GF-D8 (cell line): ENCODE measurements at regions not wholly inside any gene's neighbourhood (a gene's known extent, or its start where the extent isn't known, plus 50 kb on each side); places are given as distances from the start of the nearest gene placed in this dataset.
"Not testable (repeated sequence)": the region's sequence is repeated elsewhere in the genome, so short reads cannot be mapped to it uniquely, and the experiment has no call there.

Experiments
- DNase-seq: peaks from one replicate; lab custom pipeline; 2025; lab: John Stamatoyannopoulos, UW

DNA sequence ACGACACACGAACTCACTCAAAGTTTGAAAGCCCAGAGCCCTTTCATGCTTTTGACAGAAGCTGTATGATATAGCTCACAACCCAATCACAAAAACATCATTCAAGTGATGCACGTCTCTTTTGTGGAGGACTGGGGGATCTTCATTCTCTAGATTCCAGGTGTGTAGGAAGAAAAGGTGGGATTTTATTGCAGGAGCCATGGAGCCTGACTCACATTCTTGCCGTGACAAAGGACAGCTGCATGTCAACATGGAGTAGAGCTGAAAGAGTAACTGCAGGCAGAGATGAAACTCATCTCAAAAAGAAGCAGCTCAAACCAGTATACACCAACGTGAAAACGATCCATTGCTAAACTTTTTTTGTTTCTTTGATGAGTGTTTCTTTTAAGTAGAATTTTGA is 50.9 kb upstream of the PDE1A start:
- DNase-seq: no peak

DNA sequence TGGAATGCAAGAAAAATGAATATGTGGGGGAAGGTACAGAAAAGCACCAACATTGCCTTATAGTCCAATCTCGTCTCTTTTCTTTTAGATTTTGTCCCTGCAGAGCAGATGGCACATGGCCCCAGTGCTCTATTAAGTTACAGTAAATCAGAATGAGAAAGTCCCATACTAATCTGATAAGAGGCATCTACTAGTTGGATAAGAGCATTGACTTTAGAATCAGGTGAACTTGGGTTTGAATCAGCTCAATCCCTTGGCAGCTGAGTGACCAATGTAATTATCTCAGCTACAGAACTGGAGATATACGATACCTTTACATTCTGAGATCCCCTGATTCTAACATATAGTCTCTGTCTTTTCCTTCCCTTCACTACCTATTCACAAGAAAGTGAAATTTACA is 54.8 kb upstream of the PDE1A start:
- DNase-seq: no peak

DNA sequence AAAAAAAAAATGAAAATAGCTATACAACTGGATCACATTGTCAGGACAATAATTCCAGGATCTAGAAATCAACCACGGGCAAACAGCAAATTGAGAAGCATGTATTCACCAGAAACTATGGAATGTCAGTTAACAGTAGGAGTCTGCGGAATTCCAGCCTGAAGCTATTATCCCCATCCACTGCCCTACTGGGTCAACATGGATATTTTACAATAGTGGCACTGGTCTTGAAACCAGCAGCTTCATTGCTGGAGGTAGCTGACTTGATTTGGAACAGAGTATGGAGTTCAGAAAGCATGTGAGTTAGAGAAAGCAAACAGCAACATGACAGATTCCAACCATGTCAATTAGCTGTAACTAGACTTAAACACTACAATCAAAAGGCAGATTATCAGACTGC is 55.7 kb upstream of the PDE1A start:
- DNase-seq: no peak

DNA sequence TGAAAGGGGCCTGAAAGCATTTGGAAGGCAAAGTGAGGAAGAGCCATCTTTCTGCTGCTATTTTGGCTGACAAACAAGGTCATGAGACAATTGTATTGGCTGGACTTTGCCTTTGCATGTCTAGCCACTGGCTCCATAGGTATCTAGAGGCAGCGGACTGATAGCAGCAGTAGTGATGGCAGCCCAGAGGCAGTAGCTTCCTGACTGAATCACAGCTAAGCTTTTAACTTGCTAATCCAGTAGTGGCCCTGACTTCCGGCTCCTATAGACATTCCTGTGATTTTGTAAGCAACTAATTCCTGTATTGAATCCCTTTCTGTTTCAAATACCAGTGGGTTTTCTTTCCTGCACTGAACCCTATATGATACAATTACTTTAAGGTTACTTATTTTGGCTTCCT is 69.8 kb upstream of the PDE1A start:
- no peak for DNase-seq

DNA sequence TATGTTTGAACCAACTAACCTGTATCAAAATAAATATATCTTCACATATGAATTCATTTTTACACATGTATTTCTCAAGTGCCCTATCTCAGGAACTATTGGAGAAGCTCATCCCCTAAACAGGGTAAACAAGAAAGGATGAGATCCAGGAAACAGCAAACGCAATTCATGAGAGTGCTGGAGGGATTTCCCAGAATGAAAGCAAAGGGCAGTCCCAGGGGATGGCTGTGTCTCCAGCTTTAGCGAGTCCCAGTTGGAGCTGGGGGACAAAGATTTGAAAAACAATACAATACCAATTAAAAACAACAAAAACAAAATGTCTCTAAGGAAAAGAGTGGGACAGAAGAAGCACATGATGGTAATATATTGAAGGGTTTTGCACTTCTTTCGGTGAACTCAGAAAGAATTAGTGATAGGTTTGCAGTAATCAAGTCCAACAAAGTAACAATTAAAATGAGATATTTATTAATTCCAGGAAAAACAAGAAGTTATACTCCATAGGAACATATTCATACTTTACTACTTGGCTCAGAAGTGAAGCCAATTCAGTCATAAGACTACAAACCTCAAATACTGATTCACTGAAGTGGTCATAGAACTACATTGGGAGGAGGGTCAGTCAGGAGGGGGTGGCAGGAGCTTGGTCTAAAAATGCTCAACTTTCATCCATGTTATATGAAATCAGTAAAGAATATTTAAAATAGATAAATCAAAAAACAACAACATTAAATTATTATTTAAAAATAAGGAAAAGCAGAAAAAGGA is 73.1 kb upstream of the PDE1A start:
- no peak for DNase-seq

DNA sequence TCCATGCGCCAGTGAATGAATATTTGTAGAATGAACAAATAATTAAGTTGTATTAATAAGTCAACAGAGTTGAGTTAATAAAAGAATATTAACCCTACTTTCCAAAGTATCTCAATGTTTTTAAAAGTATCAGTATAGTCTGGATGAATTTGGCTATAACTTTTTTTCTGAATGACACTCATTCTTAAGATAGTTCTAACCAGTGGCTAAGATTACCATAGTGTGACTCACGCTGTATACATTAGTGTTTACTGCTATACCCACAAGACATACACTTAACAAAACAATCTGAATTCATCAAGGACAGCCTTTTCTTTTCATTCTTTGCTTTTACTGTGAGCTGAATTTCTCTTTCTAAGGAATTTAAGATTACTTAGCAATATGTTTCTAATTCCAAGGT is 77.0 kb upstream of the PDE1A start:
- DNase-seq: no peak

DNA sequence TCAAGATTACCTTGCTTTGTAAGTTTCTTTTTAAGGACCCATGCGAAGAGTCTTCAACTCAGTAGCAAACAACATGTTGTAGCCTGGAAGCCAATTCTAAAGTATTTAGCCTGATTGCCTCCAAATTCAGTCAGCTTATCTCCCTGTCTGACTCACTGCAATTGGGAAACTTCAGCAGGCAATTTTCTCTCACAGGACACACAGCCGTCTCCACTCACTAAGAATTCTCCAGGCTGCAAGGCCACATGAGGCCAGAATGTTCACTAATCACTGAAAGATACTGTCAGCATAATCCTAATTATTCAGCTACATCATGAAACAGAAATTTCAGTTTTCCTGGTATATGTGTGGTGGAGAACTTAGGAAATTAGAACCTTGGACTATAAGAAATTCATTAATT is 78.1 kb upstream of the PDE1A start:
- no peak for DNase-seq

DNA sequence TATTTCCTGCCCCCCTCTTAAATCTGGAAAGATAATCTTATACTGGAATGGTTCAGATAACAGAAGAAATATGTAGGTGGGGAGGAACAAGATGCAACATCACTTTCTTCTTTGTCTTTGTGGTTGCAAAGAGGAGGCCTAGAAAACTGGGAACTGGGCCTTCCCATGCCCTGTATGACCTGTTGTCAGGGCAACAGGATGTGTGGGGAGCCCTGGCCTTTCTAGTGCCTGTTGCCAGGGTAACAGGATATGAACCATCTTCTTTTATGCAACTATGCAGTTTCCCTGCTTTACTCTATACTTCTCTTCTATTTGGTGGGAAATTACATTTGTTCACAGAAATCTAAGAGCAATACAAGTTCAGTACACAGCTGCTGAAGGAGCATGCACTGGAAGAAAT is 79.8 kb upstream of the PDE1A start:
- no peak for DNase-seq

DNA sequence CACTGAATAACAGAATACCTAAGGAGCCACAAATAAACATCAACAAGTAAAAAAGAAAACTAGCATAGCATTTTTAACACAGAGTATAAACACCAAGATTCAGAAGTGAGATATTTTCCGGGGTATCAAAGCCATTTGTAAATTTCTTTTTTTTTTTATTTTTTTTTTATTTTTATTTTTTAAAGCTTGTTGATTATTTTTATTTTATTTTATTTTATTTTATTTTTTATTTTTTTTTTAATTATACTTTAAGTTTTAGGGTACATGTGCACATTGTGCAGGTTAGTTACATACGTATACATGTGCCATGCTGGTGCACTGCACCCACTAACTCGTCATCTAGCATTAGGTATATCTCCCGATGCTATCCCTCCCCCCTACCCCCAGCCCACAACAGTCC is 81.7 kb upstream of the PDE1A start:
- DNase-seq: not testable (repeated sequence)

DNA sequence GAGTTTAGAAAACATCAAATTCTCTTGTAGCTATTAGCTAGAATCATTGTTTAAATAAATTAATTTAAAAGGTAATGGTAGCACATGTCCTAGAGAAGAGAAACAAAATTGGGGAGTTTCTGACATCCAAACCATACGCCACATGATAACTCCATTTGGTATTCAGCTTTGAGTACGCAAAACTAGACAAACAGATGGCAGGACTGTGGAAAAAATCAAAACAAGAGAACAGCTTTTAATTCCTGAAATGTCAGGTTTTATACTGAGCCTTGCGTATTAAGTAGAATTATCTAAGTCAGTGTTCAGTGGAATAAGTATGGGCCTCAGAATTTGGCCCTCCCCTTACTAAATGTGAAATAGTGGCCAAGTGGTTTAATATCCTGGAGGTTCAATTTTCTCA is 82.4 kb upstream of the PDE1A start:
- DNase-seq: no peak

DNA sequence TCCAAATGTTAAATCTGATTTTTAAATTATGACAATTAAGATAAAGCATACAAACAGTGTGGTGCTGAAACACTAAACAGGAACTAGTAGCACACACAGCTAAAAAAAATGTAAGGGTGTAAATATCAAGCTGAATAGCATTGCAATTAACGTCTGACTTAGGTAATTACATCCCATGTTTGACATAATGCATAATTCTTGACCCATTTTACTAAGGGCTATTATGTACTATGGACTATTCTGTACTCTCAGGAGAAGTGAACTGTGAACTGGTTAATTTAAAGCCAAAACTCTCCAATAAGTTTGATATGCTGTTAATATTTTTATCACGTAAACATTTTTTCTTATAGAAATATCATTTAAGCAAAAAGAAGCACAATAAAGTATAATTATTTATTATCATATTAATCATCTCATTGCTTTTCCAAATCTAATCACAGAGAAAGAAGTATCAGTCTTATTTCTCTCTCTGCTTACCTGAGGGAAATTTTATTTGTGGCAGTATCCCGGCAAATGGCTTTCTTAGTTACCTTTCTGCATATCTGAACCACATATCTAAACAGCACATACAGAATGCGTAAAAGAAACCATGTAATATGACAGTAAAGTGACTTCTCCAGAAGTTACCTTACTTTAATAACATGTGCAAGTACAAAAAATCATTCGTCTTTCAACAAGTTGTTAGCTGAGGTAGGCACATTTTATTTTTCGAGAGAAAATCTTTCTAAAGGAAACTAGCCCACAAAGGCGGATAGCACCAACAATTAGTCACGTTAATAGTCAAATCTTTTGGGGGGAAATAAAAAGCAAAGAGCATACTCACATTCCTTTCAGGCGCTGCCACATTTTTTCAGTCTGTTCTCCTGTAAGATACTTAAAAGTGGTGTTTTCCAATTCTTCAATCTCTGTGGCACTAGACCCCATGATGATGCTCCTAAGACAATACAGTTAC is 94.9 kb upstream of the PDE1A start:
- no peak for DNase-seq

DNA sequence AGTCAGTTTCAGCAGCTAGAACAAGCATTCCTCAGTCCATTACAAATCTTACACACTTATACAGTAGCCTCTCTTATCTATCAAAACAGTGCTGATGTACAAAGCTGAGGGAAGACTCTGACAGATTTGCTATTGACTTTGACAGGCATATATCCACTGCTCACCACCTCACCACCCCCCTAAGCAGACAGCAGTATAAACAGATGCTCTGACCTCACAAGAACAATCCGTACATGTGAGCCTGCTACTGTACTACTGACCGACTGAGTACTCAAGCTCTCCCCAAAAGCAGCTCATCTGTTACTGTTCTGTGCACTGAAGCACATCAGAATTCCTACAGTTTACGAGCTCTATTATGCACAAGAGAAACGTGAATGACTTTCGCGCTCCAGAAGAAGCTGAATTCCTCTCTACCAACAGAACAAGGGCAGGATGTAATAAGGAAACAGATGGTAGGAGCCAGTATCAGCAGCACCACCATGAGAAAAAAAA is 95.6 kb upstream of the PDE1A start:
- no peak for DNase-seq

DNA sequence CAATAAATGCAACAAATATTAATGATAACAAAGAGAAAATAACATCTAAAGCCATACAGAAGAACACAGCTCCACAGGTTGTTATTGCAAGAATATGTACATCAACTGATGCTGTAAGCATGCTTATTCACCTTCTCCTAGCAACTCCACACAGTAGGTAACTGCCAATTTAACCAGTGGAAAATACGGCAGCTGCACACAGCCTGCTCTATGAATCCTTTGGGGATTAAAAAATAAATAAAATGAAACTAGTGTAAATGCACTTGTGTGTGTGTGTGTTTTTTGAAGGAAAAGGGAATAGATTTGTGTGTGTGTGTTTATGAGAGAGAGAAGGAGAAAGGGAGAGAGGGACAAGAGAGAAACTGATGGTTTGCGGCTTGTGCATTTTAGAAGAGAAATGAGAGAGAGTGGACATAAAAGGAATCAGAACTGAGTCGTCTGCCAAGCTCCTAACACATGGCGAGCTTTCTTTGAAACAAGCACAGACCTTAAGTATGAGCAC is 96.2 kb upstream of the PDE1A start:
- DNase-seq: no peak

DNA sequence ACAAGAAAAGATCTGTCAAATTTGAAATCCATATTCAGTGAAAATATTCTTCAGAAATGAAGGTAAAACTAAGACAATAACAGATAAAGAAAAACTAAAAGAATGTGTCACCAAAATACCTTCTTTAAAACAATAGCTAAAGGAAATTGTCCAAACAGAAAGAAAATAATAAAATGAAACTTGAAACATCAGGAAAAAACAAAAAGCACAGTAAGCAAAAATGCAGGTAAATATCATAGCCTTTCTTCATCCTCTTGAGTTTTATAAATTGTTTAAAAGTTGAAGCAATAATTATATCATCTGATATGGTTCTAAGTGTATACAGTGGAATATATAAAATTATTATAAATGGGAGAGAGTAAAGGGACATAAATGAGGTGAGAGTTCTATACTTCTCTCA is 103.8 kb upstream of the PDE1A start:
- no peak for DNase-seq

DNA sequence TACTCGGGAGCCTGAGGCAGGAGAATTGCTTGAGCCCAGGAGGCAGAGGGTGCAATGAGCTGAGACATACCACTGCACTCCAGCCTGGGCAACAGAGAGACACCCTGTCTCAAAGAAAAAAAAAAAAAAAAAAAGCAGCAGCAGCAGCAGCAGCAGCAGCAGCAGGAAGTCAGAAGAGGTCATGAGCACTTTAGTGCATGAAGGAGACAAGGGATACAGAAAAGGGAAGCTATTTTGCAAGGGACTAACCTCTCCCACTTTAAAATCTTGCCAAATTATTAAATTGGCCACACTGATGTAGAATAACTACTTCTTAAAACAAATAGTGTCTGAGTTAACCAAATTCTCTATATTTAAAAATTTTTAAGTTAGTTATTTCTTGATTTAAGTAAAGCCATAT is 113.4 kb upstream of the PDE1A start:
- DNase-seq: peak; percentile 24

DNA sequence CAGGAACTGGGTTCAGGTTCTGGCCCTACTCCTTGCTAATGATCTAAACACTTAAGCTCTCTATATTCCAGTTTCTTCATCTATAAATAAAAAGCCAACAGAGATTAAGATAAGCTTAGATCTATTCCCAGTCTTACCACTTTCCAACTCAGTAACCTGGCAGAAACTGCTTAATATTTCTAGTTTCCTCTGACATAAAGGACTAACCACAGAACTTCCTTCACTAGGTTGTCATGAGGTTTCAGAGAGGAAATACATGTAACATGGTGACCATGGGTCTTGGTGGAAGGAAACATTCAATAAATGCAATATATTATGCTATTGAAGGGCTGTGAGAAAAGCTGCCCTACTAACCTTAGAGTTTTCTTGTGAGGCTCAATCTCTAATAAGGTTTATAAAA is 114.4 kb upstream of the PDE1A start:
- DNase-seq: no peak

DNA sequence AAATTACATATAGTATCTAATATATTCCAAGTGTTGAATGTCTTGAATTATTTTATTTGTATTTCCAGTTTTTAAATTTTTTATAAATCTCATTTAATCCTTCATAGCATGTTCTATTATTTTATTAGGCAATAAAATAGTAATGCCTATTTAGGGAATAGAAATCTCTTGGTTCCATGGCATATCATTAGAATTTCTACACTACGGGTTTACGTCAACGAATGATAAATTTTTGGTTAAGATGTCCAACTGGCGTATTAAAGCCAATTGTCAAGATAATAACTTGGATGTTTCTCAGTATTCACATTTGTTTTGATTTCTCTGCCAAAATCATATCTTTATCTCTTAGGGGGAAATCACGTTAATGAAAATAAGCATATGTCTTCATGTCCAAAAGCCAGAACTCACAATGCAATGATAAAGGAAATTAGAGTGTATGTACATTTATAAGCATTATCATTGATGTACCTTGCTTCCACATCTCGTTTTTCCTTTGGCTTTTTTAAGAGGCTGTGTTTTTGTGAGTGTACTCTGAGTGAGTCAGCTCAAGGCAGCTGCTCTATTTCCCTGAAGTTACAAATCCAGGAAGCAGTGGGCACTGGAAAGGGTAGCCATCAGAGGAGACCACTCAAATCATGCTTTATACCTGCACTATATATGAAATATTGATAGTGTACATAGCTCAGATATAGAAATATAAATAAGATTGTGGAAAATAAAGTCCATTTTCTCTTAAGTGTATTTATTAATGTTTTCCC is 115.8 kb upstream of the PDE1A start:
- no peak for DNase-seq

DNA sequence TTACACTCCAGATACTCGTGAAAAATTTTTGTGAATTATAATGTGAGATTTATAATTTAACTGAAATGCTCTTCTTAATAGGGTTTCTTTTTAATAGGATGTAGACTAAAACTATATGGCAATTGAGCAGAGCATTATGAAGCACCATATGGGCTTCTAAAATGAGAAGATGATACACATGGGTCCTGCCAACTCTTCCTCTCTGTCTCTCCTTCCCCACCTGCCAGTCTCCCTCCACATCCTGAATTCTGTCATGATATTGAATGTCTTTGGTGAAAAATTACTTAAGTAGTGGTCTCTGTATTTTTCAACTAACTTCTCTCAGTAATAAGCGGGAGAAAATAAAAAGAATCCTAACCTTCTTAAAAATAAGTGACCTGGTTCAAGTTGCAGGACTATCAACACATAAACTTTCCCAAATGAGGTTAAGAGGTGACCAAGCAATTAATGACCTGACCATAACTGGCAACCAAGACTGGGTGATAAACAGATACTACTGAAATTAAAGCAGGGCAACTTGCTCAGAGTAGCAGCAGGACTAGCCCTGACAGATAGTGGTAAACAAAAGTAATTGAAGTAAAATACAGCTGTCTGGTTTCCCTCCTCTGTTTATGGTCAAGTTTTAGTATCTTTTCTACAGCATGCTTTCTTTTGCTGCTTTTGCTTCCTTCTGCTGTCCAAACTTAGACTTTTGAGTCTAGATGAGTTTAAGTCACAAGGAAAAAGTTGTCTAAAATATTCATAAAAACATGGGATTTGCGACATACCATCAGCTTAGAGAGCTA is 117.1 kb upstream of the PDE1A start:
- no peak for DNase-seq

DNA sequence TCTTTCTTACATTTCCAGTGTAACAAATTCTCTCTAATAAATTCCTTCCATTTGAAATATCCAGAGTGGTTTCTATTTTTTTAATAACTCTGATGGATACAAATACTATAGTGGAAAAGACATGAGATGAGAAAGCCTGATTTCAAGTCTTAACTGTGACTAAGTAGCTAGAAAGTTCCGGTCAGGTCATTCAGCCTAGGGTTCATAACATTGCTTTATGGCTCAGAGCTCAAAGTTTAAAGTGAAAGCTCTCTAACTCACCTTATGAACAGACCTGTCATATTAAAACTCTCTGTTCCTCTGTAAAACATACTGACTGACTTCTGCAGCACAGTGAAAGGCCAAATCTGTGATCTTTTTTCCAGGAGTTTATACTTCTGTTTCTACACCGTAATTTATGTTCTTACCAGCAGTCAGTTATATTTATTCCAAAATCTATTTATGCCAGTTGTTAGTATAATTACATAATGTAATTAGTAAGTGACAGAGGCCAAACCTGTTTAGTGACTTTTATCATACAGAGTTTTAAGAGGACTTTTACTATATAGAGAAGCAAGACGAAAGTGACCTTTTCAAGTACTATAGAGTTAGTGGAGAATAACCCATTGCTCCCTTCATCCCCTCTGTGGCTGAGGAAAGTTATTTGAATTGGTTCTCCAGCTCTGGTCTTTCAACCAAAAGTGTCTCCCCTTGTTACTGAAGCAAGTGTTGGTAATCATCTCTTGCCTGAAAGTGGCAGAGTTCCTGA is 118.8 kb upstream of the PDE1A start:
- DNase-seq: no peak

DNA sequence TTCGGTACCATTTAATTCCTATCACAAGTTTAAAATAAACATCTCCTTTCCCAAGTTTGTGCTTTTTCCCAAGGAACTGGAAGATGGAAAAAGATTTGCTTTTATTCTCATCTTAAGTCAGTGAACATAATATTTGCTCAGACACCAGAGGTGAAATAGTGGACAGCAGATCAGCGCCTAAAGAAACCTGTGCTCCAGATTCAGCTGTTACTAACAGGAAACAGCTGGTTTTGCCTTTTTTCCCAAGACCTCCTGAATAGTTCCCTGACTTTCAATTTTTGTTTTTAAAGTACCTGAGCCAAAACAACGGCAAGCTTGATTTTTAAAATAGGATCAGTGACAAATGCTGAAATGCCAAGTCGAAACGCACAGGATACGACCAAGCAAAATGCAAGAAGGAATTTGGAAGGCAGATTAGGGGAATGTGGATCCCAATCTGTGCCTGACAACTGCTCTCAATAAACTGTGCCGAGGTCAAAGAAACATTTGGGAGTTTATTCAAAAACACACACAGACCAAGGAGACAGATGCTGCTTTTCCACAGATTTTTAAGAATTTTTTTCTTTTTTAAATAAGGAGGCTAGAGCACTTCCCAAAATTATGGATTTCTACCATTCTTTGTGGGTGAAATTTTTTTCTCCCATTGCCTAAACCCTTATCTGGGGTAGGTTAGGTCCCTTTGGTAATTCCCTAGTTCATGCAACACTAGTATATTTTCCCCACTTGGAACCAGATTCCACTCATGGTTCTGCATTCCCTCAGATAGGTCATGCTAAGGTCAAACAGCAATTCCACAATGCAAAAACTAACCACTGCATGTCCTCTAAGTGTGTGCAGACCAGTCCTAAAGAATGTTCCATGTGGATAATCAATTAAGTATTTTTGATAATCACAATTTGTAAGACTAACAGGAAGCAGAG is 121.5 kb upstream of the PDE1A start:
- no peak for DNase-seq
